Heart right ventricle (tissue), 16 donors: ENCODE measurements at regions not wholly inside any gene's neighbourhood (a gene's known extent, or its start where the extent isn't known, plus 50 kb on each side); places are given as distances from the start of the nearest gene placed in this dataset.

Experiments used
- ATAC-seq, 8 donors: fragments of 200-7000 bp; cut with Tn5 transposase; one replicate each; pipeline ENCODE4 v1.9.1; 2020; ENCODE audit warnings: mild to moderate bottlenecking in 8 of 8, moderate library complexity in 8 of 8, moderate number of reproducible peaks in 1 of 8
- DNase-seq, 2 donors: peaks; one replicate each; pipeline ENCODE4 v3.0.0-alpha.2; 2020
- H3K27ac ChIP-seq, 10 donors: fragments of 200-600 bp; sonication (generic) in 2 of 10; one replicate each; pipeline versions ENCODE4 v1.5.0 to v1.8.0; 2020 to 2022; ENCODE audit warnings: mild to moderate bottlenecking in 3 of 10
- H3K27me3 ChIP-seq, 7 donors: fragments of 200-600 bp; one replicate each; pipeline ENCODE4 v1.8.0; 2021 to 2022; ENCODE audit warnings: mild to moderate bottlenecking in 2 of 7
- H3K36me3 ChIP-seq, 9 donors: fragments of 200-600 bp; sonication (generic) in 1 of 9; one replicate each; pipeline versions ENCODE4 v1.5.0 to v1.8.0; 2020 to 2022; ENCODE audit warnings: mild to moderate bottlenecking in 2 of 9
- H3K4me1 ChIP-seq, 9 donors: fragments of 200-600 bp; sonication (generic) in 1 of 9; one replicate each; pipeline versions ENCODE4 v1.5.0 to v1.8.0; 2020 to 2022; ENCODE audit warnings: mild to moderate bottlenecking in 4 of 9
- H3K4me3 ChIP-seq, 10 donors: fragments of 200-600 bp; sonication (generic) in 2 of 10; one replicate each; pipeline versions ENCODE4 v1.5.0 to v1.8.0; 2020 to 2022; ENCODE audit warnings: mild to moderate bottlenecking in 7 of 10, moderate library complexity in 2 of 10
- H3K9me3 ChIP-seq, 11 donors: fragments of 200-600 bp in 10 of 11; sonication (generic) in 2 of 11; one replicate each; pipeline versions ENCODE4 v1.5.0 to v1.8.0; 2013 to 2022; ENCODE audit warnings: mild to moderate bottlenecking in 2 of 11, control low read depth in 1 of 11, moderate library complexity in 1 of 11
- CTCF ChIP-seq, 9 donors: fragments of 200-600 bp; sonication (generic) in 2 of 9; IDR thresholded peaks; one replicate each; pipeline versions ENCODE4 v1.5.0 to v1.8.0; 2021 to 2022; ENCODE audit warnings: antibody characterized with exemption in 9 of 9, mild to moderate bottlenecking in 5 of 9, moderate library complexity in 1 of 9
- WGBS, 2 donors: extraction: QIAGEN DNeasy Blood & Tissue Kit; methylation state at CpG; one replicate each; pipeline ENCODE4 v1.1.7; 2013; ENCODE audit warnings: inconsistent platforms in 1 of 2; 5-methylcytosine and 5-hydroxymethylcytosine counted together
- intact Hi-C, 10 donors: fragments of 100-400 bp; cut with DNase I; formaldehyde crosslinking; loops; one replicate each; pipeline versions ENCODE4 v1.11.1 to v1.14.2; 2022
- donor health status: Arrhythmogenic right ventricular cardiomyopathy.
- donor health status: ischemic (EF 13 %, LVEDD 7.1; RV severe dilation, severe dysfunction).
- donor health status: healthy with polysubstance abuse.
- donor health status: DM: no; HTN: yes; CAD: no.
- donor health status: DM: no; HTN: no; CAD: no.
- donor health status: ischemic (EF 25% LVEDD 6.9; RV normal size, moderate dysfunction).
- donor health status: ischemic (EF 25% LVEDD 5.7; RV mildly dilated, moderate dysfunction).
- donor health status: healthy.
- donor health status: DM: yes; HTN: yes; CAD: no.
- donor health status: Ischemic cardiomyopathy.
- donor health status: ischemic (EF 35%, LVEDD 5.7; RV mildly dilated, moderate dysfunction).
- donor health status: nonischemic (EF 11% LVEDD 7.7; RV severe dilation, severe dysfunction).
- donor health status: DM: yes; HTN: yes; CAD: no.
- donor health status: PGD.
- donor health status: ischemic (EF 29% LVEDD 5.4; RV normal size, mild dysfunction).
- donor health status: nonischemic (EF 23%, LVEDD 6.1; RV moderate dilation, normal function).

- ATAC-seq, result no peak
- Histone ChIP-seq H3K27me3 (no peaks in the 10 kb centered on the region), H3K4me1 (no peaks in the 10 kb centered on the region), H3K36me3 (no peaks in the 10 kb centered on the region), H3K27ac (no peak overlapping the region), H3K4me3 (no peak overlapping the region), H3K9me3 (no peaks in the 10 kb centered on the region)
- intact Hi-C loops, result no loop called here
- TF ChIP-seq CTCF (IDR thresholded peaks at IDR 0.05), result no peak
- DNase-seq, result no peak
- 31 to 56% methylated on average over 1 of the region's 1 CpG for WGBS, 2 donors
Observed at GRCh38 chr4:107219681-107220080, 183.6 kb upstream of the DKK2 start.

- no peak overlapping the region for H3K4me3 ChIP-seq
- no peaks in the 10 kb centered on the region for H3K36me3 ChIP-seq
- H3K4me1 ChIP-seq, result no peaks in the 10 kb centered on the region
- no peak for TF ChIP-seq CTCF (IDR thresholded peaks at IDR 0.05)
- no peak overlapping the region for H3K27ac ChIP-seq
- no peaks in the 10 kb centered on the region for H3K27me3 ChIP-seq
- intact Hi-C loops, result no loop called here
- DNase-seq, result no peak
- ATAC-seq, result no peak
- no peaks in the 10 kb centered on the region for H3K9me3 ChIP-seq
Observed at GRCh38 chr4:107216379-107216778, 180.3 kb upstream of the DKK2 start.

- Histone ChIP-seq H3K4me3 (no peak overlapping the region), H3K9me3 (no peaks in the 10 kb centered on the region), H3K27me3 (no peaks in the 10 kb centered on the region), H3K4me1 (no peaks in the 10 kb centered on the region), H3K36me3 (no peaks in the 10 kb centered on the region), H3K27ac (no peak overlapping the region)
- DNase-seq (no peak), ATAC-seq (no peak)
- no peak for TF ChIP-seq CTCF (IDR thresholded peaks at IDR 0.05)
- intact Hi-C loops, result no loop called here
- 96 to 97% methylated on average over 1 of the region's 1 CpG for WGBS, 2 donors
Observed at GRCh38 chr4:107215222-107215621, 179.1 kb upstream of the DKK2 start.

GRCh38 chr4:107213880-107214279, 177.8 kb upstream of the DKK2 start:
- no peak for DNase-seq
- Histone ChIP-seq H3K4me1 (no peaks in the 10 kb centered on the region), H3K36me3 (no peaks in the 10 kb centered on the region), H3K9me3 (no peaks in the 10 kb centered on the region), H3K4me3 (no peak overlapping the region), H3K27ac (no peak overlapping the region), H3K27me3 (no peaks in the 10 kb centered on the region)
- TF ChIP-seq CTCF (IDR thresholded peaks at IDR 0.05), result no peak
- intact Hi-C loops, result no loop called here
- 75 to 78% methylated on average over 2 of the region's 2 CpGs for WGBS, 2 donors
- no peak for ATAC-seq

GRCh38 chr4:107213410-107213809, 177.3 kb upstream of the DKK2 start:
- Histone ChIP-seq H3K27me3 (no peaks in the 10 kb centered on the region), H3K4me1 (no peaks in the 10 kb centered on the region), H3K27ac (no peak overlapping the region), H3K4me3 (no peak overlapping the region), H3K36me3 (no peaks in the 10 kb centered on the region), H3K9me3 (no peaks in the 10 kb centered on the region)
- DNase-seq (no peak), ATAC-seq (no peak)
- no peak for TF ChIP-seq CTCF (IDR thresholded peaks at IDR 0.05)
- 86 to 90% methylated on average over 3 of the region's 3 CpGs for whole genome bisulfite sequencing, 2 donors
- intact Hi-C loops, result no loop called here
